22Rv1 (cell line): ENCODE measurements at regions not wholly inside any gene's neighbourhood (a gene's known extent, or its start where the extent isn't known, plus 50 kb on each side); places are given as distances from the start of the nearest gene placed in this dataset.

Source experiments
- H3K27ac ChIP-seq: fragments of 450-650 bp; 2 replicates; pipeline ENCODE4 v1.5.1; 2017
- CTCF ChIP-seq: fragments of 450-650 bp; IDR thresholded peaks from 2 replicates; pipeline ENCODE4 v1.5.1; 2017; ENCODE audit warnings: mild to moderate bottlenecking
- ZFX ChIP-seq: fragments of 450-650 bp; IDR thresholded peaks from 2 replicates; pipeline ENCODE4 v1.6.1; 2017; ENCODE audit warnings: antibody characterized with exemption, borderline replicate concordance

- no peak overlapping the region for H3K27ac ChIP-seq
- TF ChIP-seq ZFX (no peak), CTCF (no peak)
These were observed 166.6 kb downstream of the INHBA start for GRCh38 chr7:41536122-41536872.

DNA sequence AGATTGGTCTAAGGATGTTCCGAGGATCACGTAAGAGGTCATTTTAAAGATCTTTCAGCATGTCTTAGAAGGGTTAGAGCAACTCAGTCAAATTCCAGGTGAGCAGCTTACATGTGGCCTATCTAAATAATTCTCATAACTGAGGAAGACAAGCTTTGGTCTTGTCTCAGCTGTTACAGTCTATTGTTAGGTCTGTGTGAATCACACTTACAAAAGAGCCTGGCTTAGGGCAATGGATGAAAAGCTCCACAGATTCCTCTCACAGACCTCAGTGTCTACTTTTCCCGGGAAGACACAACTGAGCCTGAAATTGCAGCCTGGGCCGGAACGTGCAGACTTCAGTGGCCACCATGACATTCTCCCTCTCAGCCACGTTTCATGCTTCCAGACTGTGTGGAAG, 173.1 kb downstream of the INHBA start:
- TF ChIP-seq CTCF (no peak), ZFX (no peak)
- no peak overlapping the region for H3K27ac ChIP-seq

GRCh38 chr7:41524876-41525275, 178.0 kb downstream of the INHBA start:
- TF ChIP-seq ZFX, result no peak
- TF ChIP-seq CTCF, result no peak
- H3K27ac ChIP-seq, result no peak overlapping the region

GRCh38 chr7:41520445-41520844, 182.4 kb downstream of the INHBA start:
- TF ChIP-seq ZFX (no peak), CTCF (no peak)
- H3K27ac ChIP-seq, result no peak overlapping the region

GRCh38 chr7:41517771-41518170, 185.1 kb downstream of the INHBA start:
- H3K27ac ChIP-seq, result no peak overlapping the region
- no peak for TF ChIP-seq ZFX
- no peak for TF ChIP-seq CTCF

DNA sequence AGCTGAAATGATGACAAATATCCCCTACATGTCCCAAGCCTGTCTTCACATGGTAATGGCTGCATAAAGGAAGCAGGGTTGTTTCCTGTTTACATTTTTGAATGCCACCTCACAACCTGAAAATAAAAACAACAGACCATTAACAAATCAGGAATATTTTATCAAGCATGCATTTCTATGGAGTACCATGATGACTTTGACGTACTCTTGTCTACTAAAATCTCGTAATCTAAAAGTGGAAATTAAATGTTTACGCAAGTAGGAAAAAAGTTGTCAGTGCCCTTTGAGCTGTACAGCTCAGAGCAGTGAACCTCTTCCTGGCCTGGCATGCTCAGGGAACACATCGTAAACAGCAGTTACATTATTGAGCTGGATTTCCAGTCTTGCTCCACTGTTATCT, 194.1 kb downstream of the INHBA start:
- H3K27ac ChIP-seq, result no peak overlapping the region
- TF ChIP-seq ZFX (no peak), CTCF (no peak)

GRCh38 chr7:41507686-41508268, 195.1 kb downstream of the INHBA start:
- TF ChIP-seq CTCF (no peak), ZFX (no peak)

More at GRCh38 chr7:41507686-41508268, 195.1 kb downstream of the INHBA start:
- no peak overlapping the region for H3K27ac ChIP-seq
